NOMO-1 (cell line): ENCODE measurements at regions not wholly inside any gene's neighbourhood (a gene's known extent, or its start where the extent isn't known, plus 50 kb on each side); places are given as distances from the start of the nearest gene placed in this dataset.

Source experiments
- DNase-seq, 2 experiments: peaks; one replicate each; lab custom pipeline; 2025; ENCODE audit not compliant: unreplicated experiment in 2 of 2; lab: John Stamatoyannopoulos, UW

- DNase-seq = no peak
Observed at GRCh38 chr15:69988541-69989225, 109.0 kb downstream of the TLE3 start.

DNA sequence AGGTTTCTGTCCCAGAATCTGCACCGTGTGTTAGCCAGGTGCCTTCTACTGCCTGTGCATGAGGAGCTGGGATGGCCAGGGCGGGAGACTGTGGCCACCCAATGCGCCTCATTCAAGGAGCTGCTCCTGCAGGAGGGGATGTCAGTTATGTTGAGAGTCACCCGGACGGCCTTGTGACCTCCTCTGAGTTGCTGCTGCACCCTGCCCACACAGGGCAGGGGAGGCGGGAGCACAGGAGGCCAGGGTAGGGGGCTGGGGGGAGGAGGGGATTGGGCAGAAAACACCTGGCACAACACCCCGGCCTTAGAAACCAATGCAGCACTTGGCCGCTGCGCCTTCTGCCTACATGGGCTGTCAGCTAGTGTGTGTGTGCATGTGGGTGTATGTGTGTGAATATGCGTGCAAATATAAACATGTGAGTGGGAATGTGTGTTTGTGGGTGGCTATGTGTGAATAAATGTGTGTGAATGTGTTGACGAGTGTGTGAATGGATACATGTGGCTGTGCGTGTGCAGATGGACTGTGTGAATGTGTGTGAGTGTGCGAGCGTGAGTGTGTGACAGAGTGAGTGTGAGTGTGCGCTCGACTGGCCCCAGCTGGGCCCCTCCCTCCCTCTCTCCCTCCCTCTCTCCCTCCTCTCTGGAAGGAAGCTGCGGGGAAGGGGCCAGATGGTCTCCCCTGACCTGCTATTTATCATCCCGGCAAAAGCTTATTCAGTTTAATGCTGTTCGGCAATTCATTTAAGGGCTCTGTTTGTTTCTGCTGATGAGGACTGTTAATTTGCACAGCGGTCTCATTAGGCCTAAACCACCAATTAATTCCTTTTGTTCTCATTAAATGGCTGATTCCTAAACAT is 106.9 kb downstream of the TLE3 start:
- DNase-seq = no peak

- no peak for DNase-seq
Observed at GRCh38 chr15:69991551-69991980, 106.2 kb downstream of the TLE3 start.

DNA sequence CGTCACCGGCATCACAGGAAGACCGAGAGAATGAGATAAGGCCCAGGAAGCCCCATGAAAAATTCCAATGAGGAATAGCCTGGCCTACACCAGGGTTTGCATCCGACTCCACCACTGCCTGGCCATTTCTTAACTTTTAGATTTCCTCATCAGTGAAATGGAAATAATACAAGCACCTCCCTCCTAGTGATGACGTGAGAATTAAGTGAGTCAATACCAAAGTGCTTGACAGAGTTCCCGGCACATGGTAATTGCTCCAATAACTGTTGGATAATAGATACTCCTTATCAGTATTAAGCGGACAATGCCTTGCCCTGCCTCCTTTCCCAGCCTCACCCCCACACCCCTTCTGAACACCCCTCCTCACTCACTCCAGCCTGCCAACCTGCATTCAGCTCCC is 105.4 kb downstream of the TLE3 start:
- DNase-seq = no peak

DNA sequence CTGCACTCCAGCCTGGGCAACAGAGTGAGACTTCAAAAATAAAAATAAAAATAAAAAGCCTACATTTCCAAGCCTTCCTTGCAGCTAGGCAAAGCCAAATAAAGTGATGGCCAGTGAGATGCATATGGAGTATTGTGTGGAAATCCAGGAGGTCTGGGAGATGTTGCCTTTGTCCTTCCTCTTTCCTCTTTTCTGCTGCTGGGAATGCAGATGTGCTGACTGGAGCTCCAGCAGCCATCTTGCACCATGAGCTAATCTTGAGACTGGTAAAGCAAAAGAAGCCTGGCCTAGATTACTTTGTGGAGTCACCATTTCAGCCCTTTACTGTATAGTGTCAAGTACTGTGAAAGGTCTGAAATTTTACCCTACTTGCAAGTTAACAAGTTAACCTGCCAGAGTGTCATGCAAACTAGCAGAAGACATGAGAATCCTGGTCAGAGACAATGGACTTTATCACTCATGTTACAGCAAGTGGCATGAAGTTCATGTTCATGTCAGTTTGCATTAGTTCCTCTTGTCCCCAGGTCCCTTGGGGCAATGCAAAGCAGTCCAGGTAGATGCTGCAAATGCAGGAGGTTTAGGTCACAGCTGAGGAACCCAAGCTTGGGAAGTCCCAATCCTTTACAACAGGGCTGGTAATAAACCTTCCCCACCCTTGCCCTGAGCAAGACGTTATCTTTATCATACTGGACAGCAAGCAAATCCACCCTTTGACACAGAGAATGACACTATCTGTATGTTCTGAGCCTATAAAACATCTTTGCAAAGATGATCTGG is 103.1 kb downstream of the TLE3 start:
- DNase-seq = no peak

- no peak for DNase-seq
Observed at GRCh38 chr15:69996321-69997160, 101.2 kb downstream of the TLE3 start.

DNA sequence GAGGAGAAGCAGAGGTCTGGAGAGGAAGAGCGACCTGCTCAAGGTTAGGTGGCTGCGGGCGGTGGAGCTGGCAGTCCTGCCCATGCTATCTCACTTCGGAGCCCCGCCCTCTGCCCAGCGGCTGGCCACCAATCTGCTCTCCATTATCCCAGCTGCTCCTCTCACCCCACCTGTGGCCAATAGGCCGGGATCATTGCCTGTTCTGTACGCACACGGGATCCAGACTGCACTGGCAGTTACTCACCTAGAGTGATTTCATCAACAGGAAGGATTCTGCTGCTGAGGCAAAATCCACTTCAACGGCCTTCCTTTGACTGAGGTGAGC is 100.6 kb downstream of the TLE3 start:
- DNase-seq = no peak
